ENCODE measurements at regions not wholly inside any gene's neighbourhood (a gene's known extent, or its start where the extent isn't known, plus 50 kb on each side); places are given as distances from the start of the nearest gene placed in this dataset.

DNA sequence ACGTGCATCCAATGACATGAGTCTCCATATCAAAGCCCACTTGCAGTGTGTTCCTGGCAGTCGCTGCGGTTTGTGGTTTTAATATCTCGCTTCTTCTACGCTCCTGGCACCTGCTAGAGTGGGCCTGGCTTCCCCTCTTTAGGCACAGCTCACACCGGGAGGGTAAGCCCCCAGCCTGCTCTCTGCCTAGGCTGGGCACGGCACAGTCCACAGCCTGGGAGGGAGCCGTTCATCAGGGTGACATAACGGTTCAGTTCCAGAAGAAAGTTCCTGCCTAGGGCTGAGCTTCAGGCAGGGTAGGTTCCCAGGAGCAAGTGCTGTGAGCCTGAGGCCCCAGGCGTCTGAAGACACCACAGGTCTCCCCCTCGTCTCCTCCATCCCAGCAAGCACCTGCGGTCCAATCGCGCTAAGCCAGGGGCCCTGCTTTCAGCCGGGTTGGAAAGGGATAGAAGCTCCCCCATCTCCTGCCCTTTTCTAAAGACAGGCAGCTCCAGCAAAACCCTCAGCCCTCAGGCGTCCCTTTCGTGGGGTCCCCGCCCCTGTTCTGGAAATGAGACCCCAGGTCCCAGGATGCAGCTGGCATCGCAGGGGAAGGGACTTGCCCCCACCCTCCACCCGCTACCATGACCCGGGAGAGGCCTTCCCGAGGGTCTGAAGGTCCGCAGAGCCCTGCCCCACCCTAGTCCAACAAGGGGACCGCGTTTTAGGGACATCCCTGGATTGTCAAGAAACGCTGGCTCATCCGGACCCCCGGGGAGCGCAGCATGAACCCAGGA, 121.6 kb upstream of the ZNF507 start:
- TF ChIP-seq CTCF (IDR thresholded peaks at IDR 0.05): no peak
- no peak for TF ChIP-seq POLR2A (IDR thresholded peaks at IDR 0.05)
